ENCODE measurements at regions not wholly inside any gene's neighbourhood (a gene's known extent, or its start where the extent isn't known, plus 50 kb on each side); places are given as distances from the start of the nearest gene placed in this dataset.

DNA sequence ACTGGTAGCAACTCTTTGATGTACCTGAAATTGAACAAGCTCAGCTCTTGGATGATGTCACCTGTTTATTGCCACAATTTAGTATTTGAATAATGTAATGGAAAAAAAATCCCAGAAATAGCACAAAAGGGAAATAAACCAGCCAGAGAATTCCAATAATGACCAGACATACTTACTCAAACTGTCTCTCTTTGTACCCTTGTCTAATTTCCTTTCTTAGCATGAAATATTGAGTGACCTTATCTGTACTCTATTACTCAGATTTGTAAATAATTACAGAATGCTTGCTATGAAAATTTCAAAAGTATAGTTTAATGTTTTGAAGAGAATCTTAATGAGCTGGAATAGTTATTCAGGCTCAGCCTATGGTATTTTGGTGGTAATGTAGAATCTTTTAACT, 555.4 kb upstream of the SGO1 start:
- TF ChIP-seq ARNT (IDR thresholded peaks at IDR 0.05) (no peak), FOXK2 (IDR thresholded peaks at IDR 0.05) (no peak)

Data from HEK293T (cell line).